ENCODE measurements at regions not wholly inside any gene's neighbourhood (a gene's known extent, or its start where the extent isn't known, plus 50 kb on each side); places are given as distances from the start of the nearest gene placed in this dataset.

DNA sequence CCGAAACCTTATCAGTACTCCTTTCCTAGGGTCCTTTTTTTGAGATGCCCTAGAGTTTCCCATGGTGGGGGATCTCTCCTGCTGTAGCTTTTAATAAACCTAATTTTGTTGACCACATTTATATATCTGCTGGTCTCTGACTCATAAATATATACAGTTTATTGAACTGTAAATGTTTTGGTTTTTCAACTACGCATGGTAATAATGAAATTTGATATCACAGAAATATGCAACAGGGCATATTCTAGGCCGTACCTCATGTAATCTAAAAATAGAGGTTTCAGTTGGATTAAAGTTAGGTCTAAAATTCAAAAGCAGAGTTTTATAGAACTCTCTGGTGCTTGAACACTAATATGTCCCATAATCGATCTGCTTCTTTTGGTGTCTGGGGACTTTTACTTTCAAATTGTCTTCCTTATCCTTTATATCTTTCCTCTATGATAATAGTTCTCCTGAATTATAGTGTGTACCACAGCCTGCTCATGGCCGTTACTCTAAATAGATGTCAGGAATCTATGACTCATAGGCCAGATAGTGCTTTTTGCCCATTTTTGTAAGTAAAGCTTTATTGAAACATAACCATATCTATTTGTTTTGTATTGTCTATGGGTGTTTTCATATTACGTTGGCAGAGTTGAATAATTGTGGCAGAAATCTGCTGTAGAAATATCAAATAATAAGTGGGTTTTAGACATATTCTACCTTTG is 324.8 kb upstream of the PCDH9 start:
- Histone ChIP-seq H3K36me3 (no peaks in the 10 kb centered on the region), H3K4me3 (no peak overlapping the region), H3K4me1 (no peaks in the 10 kb centered on the region), H3K9me3 (peaks cover 0 to 16% (median 3%) of the 10 kb centered on the region in 4 donors), H3K27ac (no peak overlapping the region), H3K27me3 (no peaks in the 10 kb centered on the region)
- DNase-seq (ENCODE audit: low spot score in 2 of 2): no peak
- TF ChIP-seq EP300 (IDR thresholded peaks at IDR 0.05) (no peak), POLR2A (IDR thresholded peaks at IDR 0.05) (no peak), CTCF (IDR thresholded peaks at IDR 0.05) (no peak)
- 81% methylated on average over 6 of the region's 6 CpGs for WGBS, 2 donors

DNA sequence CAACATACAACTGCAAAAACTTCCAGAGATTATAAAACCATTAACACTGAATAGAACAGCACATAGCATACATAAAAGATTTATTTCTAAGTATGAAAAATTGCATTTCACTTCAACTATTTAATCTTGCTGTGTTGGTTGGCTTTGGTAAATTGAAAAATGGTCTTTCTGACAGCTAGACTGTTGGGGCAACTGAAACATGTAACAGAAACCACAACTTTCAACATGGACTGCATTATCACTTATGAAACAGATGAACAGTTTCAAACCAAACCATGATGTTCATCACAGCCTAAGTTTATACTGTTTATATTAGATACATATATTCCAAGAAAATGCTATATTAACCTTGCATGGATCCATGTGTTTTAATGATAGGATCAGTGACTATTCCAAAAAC is 324.1 kb upstream of the PCDH9 start:
- Histone ChIP-seq H3K4me1 (no peaks in the 10 kb centered on the region), H3K9me3 (peaks cover 0 to 16% (median 3%) of the 10 kb centered on the region in 4 donors), H3K27me3 (no peaks in the 10 kb centered on the region), H3K4me3 (no peak overlapping the region), H3K27ac (no peak overlapping the region), H3K36me3 (no peaks in the 10 kb centered on the region)
- no peak for TF ChIP-seq POLR2A (IDR thresholded peaks at IDR 0.05)
- DNase-seq (ENCODE audit: low spot score in 2 of 2): no peak

DNA sequence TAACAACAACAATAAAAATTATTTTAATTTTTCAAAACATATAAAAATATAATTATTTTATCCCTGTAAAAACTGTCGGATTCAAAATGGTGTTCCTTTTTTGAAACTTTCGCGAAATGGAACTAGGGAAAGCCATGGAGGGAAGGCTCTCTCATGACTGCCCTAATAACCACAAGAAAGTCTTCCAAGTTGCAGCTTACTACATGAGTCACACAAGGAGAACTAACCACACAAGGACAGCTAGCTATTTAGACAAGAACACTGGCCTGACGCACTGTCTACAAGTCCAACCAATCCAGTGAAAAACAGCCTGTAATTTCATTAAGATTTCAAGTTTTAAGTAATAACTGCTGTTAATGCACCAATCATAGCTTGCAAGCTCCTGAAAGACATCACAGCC is 319.2 kb upstream of the PCDH9 start:
- Histone ChIP-seq H3K4me3 (no peak overlapping the region), H3K27ac (no peak overlapping the region), H3K4me1 (no peaks in the 10 kb centered on the region), H3K36me3 (no peaks in the 10 kb centered on the region), H3K27me3 (no peaks in the 10 kb centered on the region), H3K9me3 (no peaks in the 10 kb centered on the region)
- TF ChIP-seq CTCF (IDR thresholded peaks at IDR 0.05) (no peak), EP300 (IDR thresholded peaks at IDR 0.05) (no peak), POLR2A (IDR thresholded peaks at IDR 0.05) (no peak)
- WGBS, 2 donors: 91 to 95% methylated on average over 4 of the region's 4 CpGs
- no peak for DNase-seq (ENCODE audit: low spot score in 2 of 2)

DNA sequence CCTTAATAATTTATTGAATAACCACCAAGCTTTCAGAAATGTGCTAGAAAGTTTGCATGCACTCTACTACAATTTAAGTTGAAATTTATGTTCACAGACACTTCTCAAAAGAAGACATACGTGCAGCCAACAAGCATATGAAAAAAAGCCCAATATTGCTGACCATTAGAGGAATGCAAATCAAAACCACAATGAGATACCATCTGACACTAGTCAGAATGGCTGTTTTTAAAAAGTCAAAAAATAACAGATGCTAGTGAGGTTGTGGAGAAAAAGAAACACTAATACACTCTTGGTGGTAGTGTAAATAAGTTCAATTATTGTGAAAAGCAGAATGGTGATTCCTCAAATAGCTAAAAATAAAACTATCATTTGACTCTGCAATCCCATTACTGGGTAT is 308.8 kb upstream of the PCDH9 start:
- Histone ChIP-seq H3K27ac (no peak overlapping the region), H3K4me1 (no peaks in the 10 kb centered on the region), H3K4me3 (no peak overlapping the region), H3K36me3 (no peaks in the 10 kb centered on the region), H3K9me3 (no peaks in the 10 kb centered on the region), H3K27me3 (no peaks in the 10 kb centered on the region)
- WGBS, 2 donors: 66 to 67% methylated on average over 1 of the region's 1 CpG
- DNase-seq (ENCODE audit: low spot score in 2 of 2): no peak
- TF ChIP-seq EP300 (IDR thresholded peaks at IDR 0.05): no peak
- no peak for TF ChIP-seq CTCF (IDR thresholded peaks at IDR 0.05)
- no peak for TF ChIP-seq POLR2A (IDR thresholded peaks at IDR 0.05)

DNA sequence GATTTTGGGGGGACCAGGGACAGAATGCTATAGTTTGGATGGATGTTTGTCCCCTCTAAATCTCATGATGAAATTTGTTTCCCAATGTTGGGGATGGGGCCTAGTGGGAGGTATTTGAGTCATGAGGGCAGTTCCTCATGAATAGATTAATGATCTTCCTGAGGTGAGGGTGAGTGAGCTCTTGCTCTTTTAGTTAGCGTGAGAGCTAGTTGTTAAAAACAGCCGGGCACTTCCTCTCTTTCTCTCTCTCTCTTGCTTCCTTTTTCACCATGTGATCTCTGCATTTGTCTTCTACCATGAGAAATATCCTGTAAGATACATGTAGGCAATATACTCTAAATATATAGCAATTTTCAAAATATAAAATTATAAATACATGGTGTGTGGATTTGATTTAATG is 290.8 kb upstream of the PCDH9 start:
- TF ChIP-seq EP300 (IDR thresholded peaks at IDR 0.05) (no peak), POLR2A (IDR thresholded peaks at IDR 0.05) (no peak)
- 72 to 75% methylated on average over 2 of the region's 2 CpGs for WGBS, 2 donors
- no peak for DNase-seq (ENCODE audit: low spot score in 2 of 2)
- H3K36me3 ChIP-seq: no peaks in the 10 kb centered on the region
- H3K27ac ChIP-seq: no peak overlapping the region
- no peaks in the 10 kb centered on the region for H3K27me3 ChIP-seq
- H3K4me1 ChIP-seq: no peaks in the 10 kb centered on the region
- H3K9me3 ChIP-seq: no peaks in the 10 kb centered on the region
- no peak overlapping the region for H3K4me3 ChIP-seq

DNA sequence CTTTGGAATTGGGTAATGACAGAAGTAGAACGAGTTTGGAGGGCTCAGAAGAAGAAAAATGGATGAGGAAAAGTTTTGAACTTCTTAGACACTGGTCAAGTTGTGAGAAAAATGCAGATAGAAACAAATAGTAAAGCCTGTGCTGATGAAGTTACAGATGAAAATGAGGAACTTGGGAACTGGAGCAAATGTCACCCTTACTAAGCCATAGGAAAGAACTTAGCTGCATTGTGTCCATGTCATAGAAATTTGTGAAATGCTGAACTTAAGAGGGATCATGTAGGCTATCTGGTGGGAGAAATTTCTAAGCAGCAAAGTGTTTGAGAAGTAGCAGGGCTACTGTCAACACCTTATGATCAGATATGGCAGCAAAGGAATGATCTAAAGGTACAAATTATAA is 289.2 kb upstream of the PCDH9 start:
- H3K9me3 ChIP-seq: no peaks in the 10 kb centered on the region
- no peak for DNase-seq (ENCODE audit: low spot score in 2 of 2)
- TF ChIP-seq EP300 (IDR thresholded peaks at IDR 0.05): no peak
- no peak for TF ChIP-seq POLR2A (IDR thresholded peaks at IDR 0.05)
- TF ChIP-seq CTCF (IDR thresholded peaks at IDR 0.05): no peak
- no peak overlapping the region for H3K27ac ChIP-seq
- no peak overlapping the region for H3K4me3 ChIP-seq
- H3K27me3 ChIP-seq: no peaks in the 10 kb centered on the region
- H3K36me3 ChIP-seq: no peaks in the 10 kb centered on the region
- H3K4me1 ChIP-seq: no peaks in the 10 kb centered on the region
- 71 to 77% methylated on average over 1 of the region's 1 CpG for WGBS, 2 donors
